Breast epithelium (tissue), 3 donors: ENCODE measurements at regions not wholly inside any gene's neighbourhood (a gene's known extent, or its start where the extent isn't known, plus 50 kb on each side); places are given as distances from the start of the nearest gene placed in this dataset.

ENCODE experiments used
- POLR2A ChIP-seq: fragments of 450-650 bp; IDR thresholded peaks from one replicate; pipeline ENCODE4 v1.6.1; 2016; ENCODE audit warnings: antibody characterized with exemption, mild to moderate bottlenecking, moderate library complexity
- POLR2AphosphoS5 ChIP-seq, 3 donors: sonication (generic); formaldehyde crosslinking; IDR thresholded peaks; one replicate each; pipeline ENCODE4 v1.6.1; 2017; ENCODE audit warnings: antibody characterized with exemption in 3 of 3
- TF ChIP-seq, protein P1 (sequence below), 3 donors: fragments of 450-650 bp; IDR thresholded peaks; one replicate each; pipeline ENCODE4 v1.5.1; 2016 to 2017; ENCODE audit warnings: antibody characterized with exemption in 3 of 3, mild to moderate bottlenecking in 3 of 3, moderate library complexity in 3 of 3

DNA sequence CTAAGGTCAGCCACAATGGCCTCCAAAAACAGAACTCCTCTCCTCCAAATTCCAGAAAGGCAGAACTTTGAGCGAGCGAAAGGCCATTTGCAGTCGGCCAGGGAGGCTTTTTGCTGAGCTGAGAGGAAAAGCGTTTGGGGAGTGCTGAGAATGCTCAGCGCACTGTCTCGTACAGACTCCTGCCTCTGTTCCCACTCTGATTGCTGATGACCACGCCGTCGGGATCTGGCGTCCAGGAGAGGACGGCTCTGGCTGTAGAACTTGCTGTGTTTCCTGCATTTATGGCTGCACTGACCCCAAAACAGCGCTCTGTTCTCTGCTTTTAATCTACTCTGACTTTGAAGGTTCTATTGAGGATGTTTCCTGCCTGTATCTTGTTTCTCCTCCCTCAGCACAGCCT, 82.4 kb upstream of the WSCD2 start:
- TF ChIP-seq, protein P1, sequence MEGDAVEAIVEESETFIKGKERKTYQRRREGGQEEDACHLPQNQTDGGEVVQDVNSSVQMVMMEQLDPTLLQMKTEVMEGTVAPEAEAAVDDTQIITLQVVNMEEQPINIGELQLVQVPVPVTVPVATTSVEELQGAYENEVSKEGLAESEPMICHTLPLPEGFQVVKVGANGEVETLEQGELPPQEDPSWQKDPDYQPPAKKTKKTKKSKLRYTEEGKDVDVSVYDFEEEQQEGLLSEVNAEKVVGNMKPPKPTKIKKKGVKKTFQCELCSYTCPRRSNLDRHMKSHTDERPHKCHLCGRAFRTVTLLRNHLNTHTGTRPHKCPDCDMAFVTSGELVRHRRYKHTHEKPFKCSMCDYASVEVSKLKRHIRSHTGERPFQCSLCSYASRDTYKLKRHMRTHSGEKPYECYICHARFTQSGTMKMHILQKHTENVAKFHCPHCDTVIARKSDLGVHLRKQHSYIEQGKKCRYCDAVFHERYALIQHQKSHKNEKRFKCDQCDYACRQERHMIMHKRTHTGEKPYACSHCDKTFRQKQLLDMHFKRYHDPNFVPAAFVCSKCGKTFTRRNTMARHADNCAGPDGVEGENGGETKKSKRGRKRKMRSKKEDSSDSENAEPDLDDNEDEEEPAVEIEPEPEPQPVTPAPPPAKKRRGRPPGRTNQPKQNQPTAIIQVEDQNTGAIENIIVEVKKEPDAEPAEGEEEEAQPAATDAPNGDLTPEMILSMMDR (IDR thresholded peaks at IDR 0.05), result no peak
- no peak for TF ChIP-seq POLR2A
- no peak for TF ChIP-seq POLR2AphosphoS5 (IDR thresholded peaks at IDR 0.05)
